ENCODE measurements at regions not wholly inside any gene's neighbourhood (a gene's known extent, or its start where the extent isn't known, plus 50 kb on each side); places are given as distances from the start of the nearest gene placed in this dataset.
A peak's percentile ranks its signal among the peaks of the same experiment; 100 is the strongest.

DNA sequence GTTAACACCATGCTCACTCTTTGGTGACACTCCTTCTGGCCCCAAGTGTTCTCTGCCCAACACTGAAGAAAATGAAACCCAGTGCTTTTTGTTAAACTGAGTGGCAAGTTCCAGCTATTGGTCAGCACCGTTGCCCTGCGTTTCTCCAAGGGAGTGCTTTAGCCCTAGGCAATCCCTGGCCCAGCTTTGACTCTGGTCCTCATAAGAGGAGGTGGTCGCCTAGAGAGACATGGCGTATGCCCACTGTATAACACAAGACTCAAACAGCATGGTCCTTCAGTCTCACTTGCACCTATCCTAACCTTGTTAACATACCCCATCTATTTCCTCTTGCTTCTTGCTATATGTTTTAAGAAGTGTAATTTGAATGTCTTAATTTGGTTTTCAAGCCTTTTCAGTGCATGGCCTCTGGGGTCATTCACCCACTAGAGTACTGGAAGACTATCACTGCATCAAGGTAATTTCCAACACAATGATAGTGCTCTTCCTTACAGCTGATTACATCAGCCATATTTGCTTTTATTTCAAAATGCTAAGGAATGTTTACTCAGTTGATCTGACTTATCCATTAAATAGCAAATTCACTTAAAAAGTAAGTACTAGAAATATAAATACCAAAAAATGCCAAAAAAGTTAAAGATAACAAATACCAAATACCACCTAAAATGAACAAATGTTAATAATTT lies 190.5 kb upstream of the SOX21 start:
- DNase-seq (ENCODE audit: low read depth) = no peak
- Histone ChIP-seq H3K4me1 (ENCODE audit: control insufficient read depth, insufficient read depth, low read length) (no peaks in the 10 kb centered on the region), H3K9me3 (ENCODE audit: control insufficient read depth, low read length) (no peaks in the 10 kb centered on the region), H3K36me3 (ENCODE audit: control insufficient read depth, insufficient read depth, low read length, severe bottlenecking) (no peaks in the 10 kb centered on the region), H3K4me3 (ENCODE audit: low read length) (no peak overlapping the region), H3K27me3 (replicated peaks; ENCODE audit: control insufficient read depth, insufficient read depth, low read length) (no peaks in the 10 kb centered on the region), H3K9ac (ENCODE audit: low read length) (no peak overlapping the region)

GRCh38 chr13:94901070-94901469 lies 188.7 kb upstream of the SOX21 start:
- H3K9me3 ChIP-seq (ENCODE audit: control insufficient read depth, low read length) = no peaks in the 10 kb centered on the region
- no peaks in the 10 kb centered on the region for H3K4me1 ChIP-seq (ENCODE audit: control insufficient read depth, insufficient read depth, low read length)
- H3K4me3 ChIP-seq (ENCODE audit: low read length) = no peak overlapping the region
- no peak for DNase-seq (ENCODE audit: low read depth)
- H3K9ac ChIP-seq (ENCODE audit: low read length) = no peak overlapping the region
- H3K27me3 ChIP-seq (replicated peaks; ENCODE audit: control insufficient read depth, insufficient read depth, low read length) = no peaks in the 10 kb centered on the region
- no peaks in the 10 kb centered on the region for H3K36me3 ChIP-seq (ENCODE audit: control insufficient read depth, insufficient read depth, low read length, severe bottlenecking)

GRCh38 chr13:94896719-94897317 lies 184.5 kb upstream of the SOX21 start:
- Histone ChIP-seq H3K9me3 (ENCODE audit: control insufficient read depth, low read length) (no peaks in the 10 kb centered on the region), H3K4me3 (ENCODE audit: low read length) (no peak overlapping the region), H3K36me3 (ENCODE audit: control insufficient read depth, insufficient read depth, low read length, severe bottlenecking) (no peaks in the 10 kb centered on the region), H3K27me3 (replicated peaks; ENCODE audit: control insufficient read depth, insufficient read depth, low read length) (no peaks in the 10 kb centered on the region), H3K4me1 (ENCODE audit: control insufficient read depth, insufficient read depth, low read length) (no peaks in the 10 kb centered on the region), H3K9ac (ENCODE audit: low read length) (no peak overlapping the region)
- no peak for DNase-seq (ENCODE audit: low read depth)

DNA sequence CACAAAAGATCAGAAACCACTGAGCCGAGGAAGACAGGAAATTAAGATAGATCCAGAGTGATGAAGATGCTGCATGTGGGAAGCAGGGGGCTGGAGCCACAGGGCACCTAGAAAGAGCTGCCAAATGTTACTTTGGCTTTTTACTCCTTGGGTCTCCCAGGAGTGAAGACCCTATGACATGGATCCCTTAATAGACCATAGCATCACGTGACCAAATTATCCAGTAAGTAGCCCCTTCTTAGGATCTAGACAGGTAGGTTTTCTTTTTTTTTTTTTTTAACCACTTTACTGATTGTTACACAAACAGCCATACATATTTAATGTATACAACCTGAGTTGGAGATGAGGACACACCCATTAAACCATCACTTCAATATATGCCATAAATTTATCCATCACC lies 183.9 kb upstream of the SOX21 start:
- H3K9me3 ChIP-seq (ENCODE audit: control insufficient read depth, low read length) = no peaks in the 10 kb centered on the region
- no peak overlapping the region for H3K4me3 ChIP-seq (ENCODE audit: low read length)
- no peak for DNase-seq (ENCODE audit: low read depth)
- no peaks in the 10 kb centered on the region for H3K36me3 ChIP-seq (ENCODE audit: control insufficient read depth, insufficient read depth, low read length, severe bottlenecking)
- H3K27me3 ChIP-seq (replicated peaks; ENCODE audit: control insufficient read depth, insufficient read depth, low read length) = no peaks in the 10 kb centered on the region
- H3K4me1 ChIP-seq (ENCODE audit: control insufficient read depth, insufficient read depth, low read length) = no peaks in the 10 kb centered on the region
- no peak overlapping the region for H3K9ac ChIP-seq (ENCODE audit: low read length)

DNA sequence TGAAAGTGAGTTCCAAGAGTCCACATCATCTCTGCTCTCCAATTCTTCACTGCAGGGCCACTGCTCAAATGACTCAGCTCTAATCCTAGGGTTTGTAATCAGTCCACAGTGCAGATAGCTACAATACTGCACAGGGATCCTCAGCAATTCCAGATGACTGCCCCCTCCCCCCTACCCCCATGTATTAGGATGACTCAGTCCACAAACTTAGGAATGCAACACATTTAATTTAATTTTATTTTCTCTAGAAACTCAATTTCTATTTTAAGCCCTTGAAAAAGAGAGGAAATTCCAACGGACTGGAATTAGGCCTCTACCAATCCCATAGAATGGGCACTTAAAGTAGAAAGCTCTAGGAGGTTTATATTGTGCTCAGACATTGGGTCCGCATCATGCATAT lies 173.8 kb upstream of the SOX21 start:
- no peak overlapping the region for H3K9ac ChIP-seq (ENCODE audit: low read length)
- H3K36me3 ChIP-seq (ENCODE audit: control insufficient read depth, insufficient read depth, low read length, severe bottlenecking) = no peaks in the 10 kb centered on the region
- H3K9me3 ChIP-seq (ENCODE audit: control insufficient read depth, low read length) = no peaks in the 10 kb centered on the region
- H3K27me3 ChIP-seq (replicated peaks; ENCODE audit: control insufficient read depth, insufficient read depth, low read length) = peaks cover 3% of the 10 kb centered on the region
- H3K4me1 ChIP-seq (ENCODE audit: control insufficient read depth, insufficient read depth, low read length) = no peaks in the 10 kb centered on the region
- peak; percentile 3 for DNase-seq (ENCODE audit: low read depth)
- no peak overlapping the region for H3K4me3 ChIP-seq (ENCODE audit: low read length)

GRCh38 chr13:94880463-94880862 lies 168.1 kb upstream of the SOX21 start:
- peaks cover 7% of the 10 kb centered on the region for H3K27me3 ChIP-seq (replicated peaks; ENCODE audit: control insufficient read depth, insufficient read depth, low read length)
- no peak for DNase-seq (ENCODE audit: low read depth)
- no peak overlapping the region for H3K9ac ChIP-seq (ENCODE audit: low read length)
- no peaks in the 10 kb centered on the region for H3K36me3 ChIP-seq (ENCODE audit: control insufficient read depth, insufficient read depth, low read length, severe bottlenecking)
- H3K4me3 ChIP-seq (ENCODE audit: low read length) = no peak overlapping the region
- H3K4me1 ChIP-seq (ENCODE audit: control insufficient read depth, insufficient read depth, low read length) = no peaks in the 10 kb centered on the region
- peaks cover 2% of the 10 kb centered on the region for H3K9me3 ChIP-seq (ENCODE audit: control insufficient read depth, low read length)

- peaks cover 7% of the 10 kb centered on the region for H3K27me3 ChIP-seq (replicated peaks; ENCODE audit: control insufficient read depth, insufficient read depth, low read length)
- H3K4me3 ChIP-seq (ENCODE audit: low read length) = no peak overlapping the region
- no peak overlapping the region for H3K9ac ChIP-seq (ENCODE audit: low read length)
- H3K4me1 ChIP-seq (ENCODE audit: control insufficient read depth, insufficient read depth, low read length) = no peaks in the 10 kb centered on the region
- DNase-seq (ENCODE audit: low read depth) = no peak
- H3K36me3 ChIP-seq (ENCODE audit: control insufficient read depth, insufficient read depth, low read length, severe bottlenecking) = no peaks in the 10 kb centered on the region
- H3K9me3 ChIP-seq (ENCODE audit: control insufficient read depth, low read length) = peaks cover 2% of the 10 kb centered on the region
These were observed 166.3 kb upstream of the SOX21 start for GRCh38 chr13:94878602-94879165.

- Histone ChIP-seq H3K4me1 (ENCODE audit: control insufficient read depth, insufficient read depth, low read length) (peaks cover 7% of the 10 kb centered on the region), H3K36me3 (ENCODE audit: control insufficient read depth, insufficient read depth, low read length, severe bottlenecking) (no peaks in the 10 kb centered on the region), H3K4me3 (ENCODE audit: low read length) (no peak overlapping the region), H3K9me3 (ENCODE audit: control insufficient read depth, low read length) (no peaks in the 10 kb centered on the region), H3K27me3 (replicated peaks; ENCODE audit: control insufficient read depth, insufficient read depth, low read length) (peaks cover 27% of the 10 kb centered on the region), H3K9ac (ENCODE audit: low read length) (no peak overlapping the region)
- DNase-seq (ENCODE audit: low read depth) = no peak
These were observed 152.1 kb upstream of the SOX21 start for GRCh38 chr13:94864474-94864873.

DNA sequence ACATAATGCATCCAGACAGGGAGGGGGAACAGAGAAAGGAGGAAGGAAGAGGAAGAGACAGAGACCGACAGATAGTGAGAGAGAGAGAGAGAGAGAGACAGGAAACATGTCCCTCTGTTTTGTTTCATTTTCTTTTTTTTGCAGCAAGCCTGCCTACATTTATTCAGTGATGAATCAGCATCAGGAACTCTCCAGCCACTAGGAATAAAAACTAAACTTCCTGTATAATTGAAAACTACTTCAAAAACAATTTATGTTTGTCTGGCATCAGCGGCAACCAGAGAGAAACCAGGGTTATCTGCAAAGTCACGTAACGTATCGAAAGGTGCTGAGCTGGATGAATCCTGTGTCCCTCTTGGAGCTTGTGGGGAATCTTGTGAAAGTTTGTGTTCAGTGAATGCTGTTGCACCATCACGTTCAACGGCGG lies 148.6 kb upstream of the SOX21 start:
- Histone ChIP-seq H3K4me3 (ENCODE audit: low read length) (peak overlapping the region; percentile 83), H3K9me3 (ENCODE audit: control insufficient read depth, low read length) (no peaks in the 10 kb centered on the region), H3K9ac (ENCODE audit: low read length) (peak overlapping the region; percentile 59), H3K4me1 (ENCODE audit: control insufficient read depth, insufficient read depth, low read length) (peaks cover 7% of the 10 kb centered on the region), H3K36me3 (ENCODE audit: control insufficient read depth, insufficient read depth, low read length, severe bottlenecking) (no peaks in the 10 kb centered on the region), H3K27me3 (replicated peaks; ENCODE audit: control insufficient read depth, insufficient read depth, low read length) (peaks cover 23% of the 10 kb centered on the region)
- peak; percentile 40 for DNase-seq (ENCODE audit: low read depth)

DNA sequence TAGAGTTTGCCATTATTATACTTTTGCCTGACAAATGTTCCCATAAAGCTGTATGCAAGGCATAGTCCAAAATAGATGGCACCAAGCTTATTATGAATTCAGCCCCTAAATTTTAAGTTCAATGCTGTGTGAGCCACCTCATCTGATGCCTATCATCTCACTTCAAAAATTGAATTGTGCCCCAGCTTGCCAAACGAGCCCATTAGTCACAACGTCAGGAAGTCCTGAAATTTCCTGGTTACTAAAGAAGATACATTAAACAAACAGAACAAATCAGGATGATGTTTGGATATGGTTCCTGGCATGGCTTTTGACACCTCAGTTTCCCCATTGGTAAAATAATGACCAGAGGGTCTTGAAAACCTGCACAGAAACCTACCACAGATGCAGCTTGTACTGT lies 147.5 kb upstream of the SOX21 start:
- no peaks in the 10 kb centered on the region for H3K9me3 ChIP-seq (ENCODE audit: control insufficient read depth, low read length)
- H3K4me3 ChIP-seq (ENCODE audit: low read length) = no peak overlapping the region
- peaks cover 7% of the 10 kb centered on the region for H3K4me1 ChIP-seq (ENCODE audit: control insufficient read depth, insufficient read depth, low read length)
- no peak for DNase-seq (ENCODE audit: low read depth)
- H3K36me3 ChIP-seq (ENCODE audit: control insufficient read depth, insufficient read depth, low read length, severe bottlenecking) = no peaks in the 10 kb centered on the region
- H3K27me3 ChIP-seq (replicated peaks; ENCODE audit: control insufficient read depth, insufficient read depth, low read length) = peaks cover 21% of the 10 kb centered on the region
- no peak overlapping the region for H3K9ac ChIP-seq (ENCODE audit: low read length)

DNA sequence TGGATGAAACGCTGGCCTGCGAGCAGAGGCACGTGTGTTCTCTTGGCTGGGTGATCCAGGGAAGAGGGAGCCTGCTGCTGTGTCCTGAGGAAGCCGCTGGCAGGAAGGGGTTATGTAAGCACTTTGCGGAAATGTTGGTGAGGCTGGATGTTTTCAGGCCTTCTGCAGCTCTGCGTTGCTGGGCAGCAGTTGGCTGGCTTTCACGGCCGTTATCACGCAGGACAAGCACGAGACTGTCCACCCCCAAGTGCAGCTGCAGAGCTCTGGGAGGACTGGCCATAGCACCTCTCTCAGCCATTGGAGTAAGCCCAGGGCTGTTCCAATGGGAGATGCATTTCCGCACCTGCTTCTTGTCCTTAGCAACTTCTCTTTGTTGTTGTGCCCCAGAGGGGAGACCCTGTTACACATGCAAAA lies 146.9 kb upstream of the SOX21 start:
- H3K36me3 ChIP-seq (ENCODE audit: control insufficient read depth, insufficient read depth, low read length, severe bottlenecking) = no peaks in the 10 kb centered on the region
- peaks cover 20% of the 10 kb centered on the region for H3K27me3 ChIP-seq (replicated peaks; ENCODE audit: control insufficient read depth, insufficient read depth, low read length)
- H3K4me1 ChIP-seq (ENCODE audit: control insufficient read depth, insufficient read depth, low read length) = peaks cover 7% of the 10 kb centered on the region
- no peak overlapping the region for H3K4me3 ChIP-seq (ENCODE audit: low read length)
- no peak for DNase-seq (ENCODE audit: low read depth)
- H3K9me3 ChIP-seq (ENCODE audit: control insufficient read depth, low read length) = no peaks in the 10 kb centered on the region
- no peak overlapping the region for H3K9ac ChIP-seq (ENCODE audit: low read length)
